ENCODE measurements at regions not wholly inside any gene's neighbourhood (a gene's known extent, or its start where the extent isn't known, plus 50 kb on each side); places are given as distances from the start of the nearest gene placed in this dataset.

DNA sequence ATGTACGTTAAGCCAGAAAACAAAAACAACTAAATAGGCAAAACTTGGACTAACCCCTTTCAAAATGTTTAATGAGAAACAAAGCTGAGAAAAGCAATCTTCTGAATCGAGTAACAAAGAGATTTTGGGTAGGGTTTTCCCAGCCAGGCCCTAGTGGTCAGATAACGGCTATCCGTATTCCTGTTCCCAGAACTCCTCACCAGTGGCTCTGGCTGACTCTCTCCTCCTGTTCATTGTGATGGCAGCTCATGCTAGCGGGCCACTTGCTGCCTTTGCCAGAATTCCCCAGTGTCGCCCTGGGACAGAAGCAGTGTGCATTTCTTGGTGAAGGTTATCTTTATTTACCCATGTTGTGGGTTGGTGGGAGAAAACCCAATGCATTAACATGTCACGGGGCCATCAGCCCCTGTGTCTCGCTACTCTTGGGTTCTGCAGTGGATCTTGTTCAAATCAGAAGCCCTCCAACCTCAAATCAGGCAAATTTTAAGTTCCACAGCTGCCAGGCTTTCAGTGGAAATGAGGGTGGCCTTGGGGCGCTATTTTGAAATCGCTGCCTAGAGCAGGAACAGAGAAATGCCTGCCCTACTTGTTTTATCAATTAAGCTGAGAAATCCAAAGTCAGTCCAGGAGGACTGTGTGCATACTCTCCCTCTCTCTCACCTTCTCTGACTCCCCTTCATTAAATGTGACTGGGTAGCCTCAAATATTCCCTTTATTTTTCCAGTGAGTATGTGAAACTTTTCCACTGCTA, 164.5 kb upstream of the NPVF start:
- TF ChIP-seq, protein P1, sequence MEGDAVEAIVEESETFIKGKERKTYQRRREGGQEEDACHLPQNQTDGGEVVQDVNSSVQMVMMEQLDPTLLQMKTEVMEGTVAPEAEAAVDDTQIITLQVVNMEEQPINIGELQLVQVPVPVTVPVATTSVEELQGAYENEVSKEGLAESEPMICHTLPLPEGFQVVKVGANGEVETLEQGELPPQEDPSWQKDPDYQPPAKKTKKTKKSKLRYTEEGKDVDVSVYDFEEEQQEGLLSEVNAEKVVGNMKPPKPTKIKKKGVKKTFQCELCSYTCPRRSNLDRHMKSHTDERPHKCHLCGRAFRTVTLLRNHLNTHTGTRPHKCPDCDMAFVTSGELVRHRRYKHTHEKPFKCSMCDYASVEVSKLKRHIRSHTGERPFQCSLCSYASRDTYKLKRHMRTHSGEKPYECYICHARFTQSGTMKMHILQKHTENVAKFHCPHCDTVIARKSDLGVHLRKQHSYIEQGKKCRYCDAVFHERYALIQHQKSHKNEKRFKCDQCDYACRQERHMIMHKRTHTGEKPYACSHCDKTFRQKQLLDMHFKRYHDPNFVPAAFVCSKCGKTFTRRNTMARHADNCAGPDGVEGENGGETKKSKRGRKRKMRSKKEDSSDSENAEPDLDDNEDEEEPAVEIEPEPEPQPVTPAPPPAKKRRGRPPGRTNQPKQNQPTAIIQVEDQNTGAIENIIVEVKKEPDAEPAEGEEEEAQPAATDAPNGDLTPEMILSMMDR (conservative IDR thresholded peaks at IDR 0.05; ENCODE audit: low read depth, low read length): no peak
- no peak for TF ChIP-seq EZH2 (IDR thresholded peaks at IDR 0.05; ENCODE audit: borderline replicate concordance, low read depth, low read length, poor library complexity, severe bottlenecking)
